ENCODE measurements at regions not wholly inside any gene's neighbourhood (a gene's known extent, or its start where the extent isn't known, plus 50 kb on each side); places are given as distances from the start of the nearest gene placed in this dataset.

DNA sequence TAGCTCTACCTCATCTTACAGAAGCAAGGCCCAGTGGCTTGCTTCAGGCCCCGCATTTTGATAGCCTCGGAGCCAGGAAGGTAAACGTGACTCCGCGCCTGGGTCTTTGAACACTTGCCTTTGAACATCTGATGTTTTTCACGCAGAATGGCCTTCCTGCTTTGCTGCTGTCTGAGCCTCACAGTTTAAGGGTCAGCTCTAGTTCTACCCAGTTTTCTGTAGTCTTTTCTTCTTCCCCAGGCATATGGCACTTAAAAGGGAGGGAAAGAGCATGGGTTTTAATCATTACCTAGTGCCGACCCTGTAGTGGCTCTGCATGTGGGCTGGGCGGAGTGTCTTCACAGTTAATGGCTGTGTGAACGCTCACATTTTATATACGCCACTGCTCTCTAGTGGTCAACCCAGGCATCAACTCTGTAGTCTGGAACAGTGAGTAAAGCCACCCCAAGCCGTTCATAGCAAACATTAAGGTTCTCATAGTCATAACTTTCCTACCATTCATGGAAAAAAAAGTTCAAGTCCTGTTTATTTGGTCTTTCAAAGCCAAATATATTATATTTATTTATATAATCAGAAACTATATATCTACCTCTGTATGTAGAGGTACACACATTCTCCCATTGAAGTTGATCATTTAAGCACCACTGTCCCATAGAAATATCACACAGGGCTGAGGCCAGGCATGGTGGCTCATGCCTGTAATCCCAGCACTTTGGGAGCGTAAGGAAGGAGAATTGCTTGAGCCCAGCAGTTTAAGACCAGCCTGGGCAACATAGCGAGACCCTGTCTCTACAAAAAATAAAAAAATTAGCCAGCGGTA lies 78.1 kb downstream of the IER5 start:
- peak; percentile 77 for TF ChIP-seq CTCF (IDR thresholded peaks at IDR 0.05; ENCODE audit: insufficient read depth, low read length, severe bottlenecking)
- no peak overlapping the region for H3K4me3 ChIP-seq (ENCODE audit: low read depth, low read length)
- peak; percentile 69 for DNase-seq (ENCODE audit: low read depth)
- H3K36me3 ChIP-seq (ENCODE audit: control insufficient read depth, insufficient read depth, low read length), result no peaks in the 10 kb centered on the region
- H3K27me3 ChIP-seq (ENCODE audit: control insufficient read depth, insufficient read depth, low read length), result no peaks in the 10 kb centered on the region
- FAIRE-seq, result no peak

- FAIRE-seq (no peak), DNase-seq (ENCODE audit: low read depth) (no peak)
- no peak overlapping the region for H3K4me3 ChIP-seq (ENCODE audit: low read depth, low read length)
- H3K27me3 ChIP-seq (ENCODE audit: control insufficient read depth, insufficient read depth, low read length), result no peaks in the 10 kb centered on the region
- no peak for TF ChIP-seq CTCF (IDR thresholded peaks at IDR 0.05; ENCODE audit: insufficient read depth, low read length, severe bottlenecking)
- H3K36me3 ChIP-seq (ENCODE audit: control insufficient read depth, insufficient read depth, low read length), result no peaks in the 10 kb centered on the region
Measured at GRCh38 chr1:181169281-181169865, 80.9 kb downstream of the IER5 start.

DNA sequence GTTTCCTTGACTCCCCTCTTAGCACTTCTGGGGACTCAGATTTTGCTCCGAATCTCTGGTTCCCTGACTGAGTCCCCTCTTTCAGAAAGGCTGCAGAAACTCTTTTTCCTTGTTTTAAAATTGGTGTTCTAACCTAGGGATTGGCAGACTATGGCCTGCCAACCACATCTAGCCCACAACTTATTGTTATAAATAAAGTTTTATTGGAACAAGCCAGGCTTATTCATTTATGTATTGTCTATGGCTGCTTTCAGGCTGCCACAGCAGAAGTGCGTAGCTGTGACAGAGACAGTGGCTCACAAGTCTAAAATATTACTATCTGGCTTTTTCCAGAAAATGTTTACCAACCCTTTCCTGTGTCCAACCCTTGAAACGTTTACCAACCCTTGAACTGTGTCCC lies 81.7 kb downstream of the IER5 start:
- DNase-seq (ENCODE audit: low read depth), result no peak
- FAIRE-seq, result no peak
- Histone ChIP-seq H3K27me3 (ENCODE audit: control insufficient read depth, insufficient read depth, low read length) (no peaks in the 10 kb centered on the region), H3K36me3 (ENCODE audit: control insufficient read depth, insufficient read depth, low read length) (no peaks in the 10 kb centered on the region), H3K4me3 (ENCODE audit: low read depth, low read length) (no peak overlapping the region)
- no peak for TF ChIP-seq CTCF (IDR thresholded peaks at IDR 0.05; ENCODE audit: insufficient read depth, low read length, severe bottlenecking)

DNA sequence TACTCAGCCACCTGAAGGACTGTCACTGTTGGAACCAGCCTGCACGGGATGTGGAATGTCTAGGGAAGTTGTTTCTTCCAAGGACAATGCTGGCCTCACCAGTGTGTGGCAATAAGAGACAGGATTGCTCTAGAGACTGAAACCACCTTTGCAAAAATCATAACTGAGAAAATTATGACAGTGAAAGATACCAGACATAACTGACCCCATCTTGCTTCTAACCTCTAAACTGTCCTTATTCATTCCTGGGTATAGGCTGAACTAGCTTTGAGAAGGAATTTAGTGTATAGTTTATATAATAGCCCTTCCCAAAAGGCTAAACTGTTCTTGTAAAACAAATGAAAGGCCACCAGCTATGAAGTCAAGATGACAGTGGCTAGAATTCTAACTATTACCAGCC lies 83.6 kb downstream of the IER5 start:
- Histone ChIP-seq H3K36me3 (ENCODE audit: control insufficient read depth, insufficient read depth, low read length) (no peaks in the 10 kb centered on the region), H3K4me3 (ENCODE audit: low read depth, low read length) (no peak overlapping the region), H3K27me3 (ENCODE audit: control insufficient read depth, insufficient read depth, low read length) (no peaks in the 10 kb centered on the region)
- DNase-seq (ENCODE audit: low read depth) (no peak), FAIRE-seq (no peak)
- TF ChIP-seq CTCF (IDR thresholded peaks at IDR 0.05; ENCODE audit: insufficient read depth, low read length, severe bottlenecking), result no peak

DNA sequence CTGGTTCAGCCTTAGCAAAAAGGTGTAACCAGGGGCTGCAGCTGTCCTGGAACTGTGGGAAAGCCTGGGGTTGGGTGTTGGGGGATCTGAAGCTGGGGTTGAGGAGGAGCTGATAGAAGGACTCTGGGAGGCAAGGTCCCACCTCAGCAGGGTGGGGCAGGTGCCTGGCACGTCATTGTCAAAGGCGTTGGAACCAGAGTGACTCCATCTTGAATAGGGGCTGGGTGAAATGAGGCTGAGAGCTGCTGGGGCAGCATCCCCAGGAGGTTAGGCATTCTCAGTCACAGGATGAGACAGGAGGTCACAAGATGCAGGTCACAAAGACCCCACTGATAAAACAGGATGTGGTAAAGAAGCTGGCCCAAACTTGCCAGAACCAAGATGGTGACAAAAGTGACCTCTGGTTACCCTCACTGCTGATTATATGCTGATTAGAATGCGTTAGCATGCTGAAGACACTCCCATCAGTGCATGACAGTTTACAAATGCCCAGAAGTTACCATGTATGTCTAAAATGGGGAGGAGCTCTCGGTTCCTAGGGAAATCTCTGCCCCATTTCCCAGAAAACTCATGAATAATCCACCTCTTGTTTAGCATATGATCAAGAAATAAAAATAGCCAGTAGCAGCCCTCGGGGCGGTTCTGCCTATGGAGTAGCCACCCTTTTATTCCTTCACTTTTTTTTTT lies 85.4 kb downstream of the IER5 start:
- no peaks in the 10 kb centered on the region for H3K36me3 ChIP-seq (ENCODE audit: control insufficient read depth, insufficient read depth, low read length)
- no peak for TF ChIP-seq CTCF (IDR thresholded peaks at IDR 0.05; ENCODE audit: insufficient read depth, low read length, severe bottlenecking)
- no peak overlapping the region for H3K4me3 ChIP-seq (ENCODE audit: low read depth, low read length)
- DNase-seq (ENCODE audit: low read depth) (no peak), FAIRE-seq (no peak)
- no peaks in the 10 kb centered on the region for H3K27me3 ChIP-seq (ENCODE audit: control insufficient read depth, insufficient read depth, low read length)

Data from bronchial epithelial cell (primary cell).